Smooth muscle cell (in vitro differentiated cells): ENCODE measurements at regions not wholly inside any gene's neighbourhood (a gene's known extent, or its start where the extent isn't known, plus 50 kb on each side); places are given as distances from the start of the nearest gene placed in this dataset.

Experiments
- DNase-seq: peaks from one replicate; lab custom pipeline; 2025; ENCODE audit not compliant: unreplicated experiment; lab: John Stamatoyannopoulos, UW
- H2AFZ ChIP-seq: fragments of 200-600 bp; sonication (generic); 2 replicates; pipeline ENCODE4 v1.6.0; 2016; ENCODE audit warnings: antibody characterized with exemption, low read depth, mild to moderate bottlenecking
- H3F3A ChIP-seq: fragments of 200-600 bp; sonication (generic); 2 replicates; pipeline ENCODE4 v1.6.0; 2017; ENCODE audit warnings: antibody characterized with exemption, low read depth
- H3K27ac ChIP-seq: fragments of 200-600 bp; sonication (generic); 2 replicates; pipeline ENCODE4 v1.5.1; 2016; ENCODE audit warnings: low read depth, mild to moderate bottlenecking
- H3K27me3 ChIP-seq: fragments of 200-600 bp; sonication (generic); 2 replicates; pipeline ENCODE4 v1.6.1; 2016; ENCODE audit warnings: low read depth, mild to moderate bottlenecking
- H3K36me3 ChIP-seq: fragments of 200-600 bp; sonication (generic); 2 replicates; pipeline ENCODE4 v1.5.1; 2016; ENCODE audit warnings: low read depth
- H3K4me1 ChIP-seq: fragments of 200-600 bp; sonication (generic); 2 replicates; pipeline ENCODE4 v1.5.1; 2016; ENCODE audit warnings: low read depth
- H3K4me2 ChIP-seq: fragments of 200-600 bp; sonication (generic); 2 replicates; pipeline ENCODE4 v1.6.0; 2016; ENCODE audit warnings: mild to moderate bottlenecking
- H3K4me3 ChIP-seq: fragments of 200-600 bp; sonication (generic); 2 replicates; pipeline ENCODE4 v1.5.1; 2016; ENCODE audit warnings: mild to moderate bottlenecking
- H3K79me2 ChIP-seq: fragments of 200-600 bp; sonication (generic); 2 replicates; pipeline ENCODE4 v1.6.0; 2016; ENCODE audit warnings: low read depth, mild to moderate bottlenecking
- H3K9ac ChIP-seq: fragments of 200-600 bp; sonication (generic); 2 replicates; pipeline ENCODE4 v1.6.0; 2016; ENCODE audit warnings: low read depth
- H3K9me3 ChIP-seq: fragments of 200-600 bp; sonication (generic); replicated peaks from 2 replicates; pipeline ENCODE4 v1.5.1; 2016; ENCODE audit warnings: low read depth
- H4K20me1 ChIP-seq: fragments of 200-600 bp; sonication (generic); 2 replicates; pipeline ENCODE4 v1.6.0; 2016; ENCODE audit warnings: low read depth
- CTCF ChIP-seq: fragments of 200-600 bp; sonication (generic); IDR thresholded peaks from 2 replicates; pipeline ENCODE4 v1.5.1; 2017; ENCODE audit warnings: borderline replicate concordance, mild to moderate bottlenecking, antibody characterized with exemption; ENCODE audit not compliant: insufficient read depth, poor library complexity, severe bottlenecking
- WGBS: methylation state at CpG from one replicate; pipeline ENCODE4 v1.1.7; 2016; ENCODE audit warnings: low lambda C conversion rate; 5-methylcytosine and 5-hydroxymethylcytosine counted together

DNA sequence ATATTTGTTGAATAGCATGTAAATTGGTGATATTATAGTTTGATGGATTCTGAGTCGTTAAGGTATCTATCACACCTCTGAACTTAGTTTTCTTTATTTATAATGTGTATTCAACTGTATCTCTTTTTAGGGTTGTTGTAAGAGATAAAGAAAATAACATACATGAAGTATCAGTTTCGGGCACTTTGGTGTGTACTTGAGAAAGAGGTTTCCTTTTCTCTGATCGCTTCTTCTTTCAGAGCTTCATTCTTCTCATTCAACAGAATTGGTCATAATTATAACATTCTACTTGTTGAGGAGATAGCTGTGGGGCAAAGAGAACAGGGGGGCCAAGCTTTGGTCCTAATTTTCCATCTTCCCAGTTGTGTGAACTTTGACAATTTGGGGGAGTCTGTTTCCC lies 508.0 kb downstream of the PLPP3 start:
- Histone ChIP-seq H3K9me3 (no peaks in the 10 kb centered on the region), H3K79me2 (no peaks in the 10 kb centered on the region), H3K27ac (no peak overlapping the region), H3K36me3 (no peaks in the 10 kb centered on the region), H4K20me1 (no peaks in the 10 kb centered on the region), H3K9ac (no peak overlapping the region), H3K4me3 (no peak overlapping the region), H3F3A (no peaks in the 10 kb centered on the region), H2AFZ (no peak overlapping the region), H3K4me1 (no peaks in the 10 kb centered on the region), H3K4me2 (no peak overlapping the region), H3K27me3 (no peaks in the 10 kb centered on the region)
- WGBS, result 96% methylated on average over 3 of the region's 3 CpGs
- DNase-seq, result no peak
- TF ChIP-seq CTCF, result no peak

GRCh38 chr1:56070601-56071000 lies 508.8 kb downstream of the PLPP3 start:
- Histone ChIP-seq H3K9ac (no peak overlapping the region), H3K27ac (no peak overlapping the region), H2AFZ (no peak overlapping the region), H3K27me3 (no peaks in the 10 kb centered on the region), H3K36me3 (no peaks in the 10 kb centered on the region), H3K79me2 (no peaks in the 10 kb centered on the region), H3K9me3 (no peaks in the 10 kb centered on the region), H3K4me1 (peaks cover under 1% of the 10 kb centered on the region), H3F3A (no peaks in the 10 kb centered on the region), H3K4me2 (no peak overlapping the region), H4K20me1 (no peaks in the 10 kb centered on the region), H3K4me3 (no peak overlapping the region)
- 100% methylated on average over 1 of the region's 1 CpG for WGBS
- TF ChIP-seq CTCF, result no peak
- DNase-seq, result no peak

GRCh38 chr1:56069824-56070223 lies 509.5 kb downstream of the PLPP3 start:
- Histone ChIP-seq H3K36me3 (no peaks in the 10 kb centered on the region), H3K4me3 (no peak overlapping the region), H3F3A (no peaks in the 10 kb centered on the region), H3K79me2 (no peaks in the 10 kb centered on the region), H2AFZ (no peak overlapping the region), H3K9me3 (no peaks in the 10 kb centered on the region), H3K9ac (no peak overlapping the region), H3K4me2 (no peak overlapping the region), H3K27ac (no peak overlapping the region), H3K4me1 (peaks cover 4% of the 10 kb centered on the region), H4K20me1 (no peaks in the 10 kb centered on the region), H3K27me3 (no peaks in the 10 kb centered on the region)
- WGBS, result 86% methylated on average over 1 of the region's 1 CpG
- TF ChIP-seq CTCF, result no peak
- DNase-seq, result no peak

DNA sequence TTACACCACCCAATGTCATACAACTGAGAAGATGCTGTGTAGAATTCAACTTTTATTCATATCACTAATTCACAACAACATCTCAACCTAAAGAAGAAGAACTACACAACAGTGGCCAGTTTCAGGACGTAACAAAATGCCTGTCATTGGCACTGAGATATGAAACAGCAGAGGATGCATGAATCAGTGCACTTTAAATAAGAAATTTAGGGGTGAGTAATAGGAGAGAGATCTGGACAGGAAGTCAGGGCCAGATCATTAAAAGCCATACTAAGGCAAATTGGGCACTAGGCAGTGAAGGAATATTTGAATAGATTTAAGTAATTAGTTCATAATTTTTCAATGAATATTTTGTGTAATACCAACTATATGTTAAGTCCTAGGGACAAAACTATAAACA lies 510.5 kb downstream of the PLPP3 start:
- Histone ChIP-seq H3K4me3 (no peak overlapping the region), H3K9ac (no peak overlapping the region), H3K4me1 (peaks cover 4% of the 10 kb centered on the region), H3K27ac (no peak overlapping the region), H3K4me2 (peak overlapping the region; percentile 28), H3K79me2 (no peaks in the 10 kb centered on the region), H3K36me3 (no peaks in the 10 kb centered on the region), H3K9me3 (no peaks in the 10 kb centered on the region), H3K27me3 (no peaks in the 10 kb centered on the region), H4K20me1 (no peaks in the 10 kb centered on the region), H2AFZ (no peak overlapping the region), H3F3A (no peaks in the 10 kb centered on the region)
- no peak for DNase-seq
- WGBS, result 23% methylated on average over 1 of the region's 1 CpG
- no peak for TF ChIP-seq CTCF
